HEK293 (cell line): ENCODE measurements at regions not wholly inside any gene's neighbourhood (a gene's known extent, or its start where the extent isn't known, plus 50 kb on each side); places are given as distances from the start of the nearest gene placed in this dataset.

Experiments
- CTCF ChIA-PET: fragments of 350-600 bp; formaldehyde crosslinking; extraction: SDS; loops from one replicate; lab custom pipeline; 2021; ENCODE audit warnings: antibody characterized with exemption; lab: Yijun Ruan, JAX
- POLR2A ChIA-PET: fragments of 300-600 bp; formaldehyde crosslinking; extraction: SDS; loops from one replicate; lab custom pipeline; 2020; ENCODE audit warnings: antibody characterized with exemption, inconsistent platforms; lab: Yijun Ruan, JAX
- H3K27ac ChIP-seq: fragments of 200-500 bp; sonication (Bioruptor generic); 2 replicates; pipeline ENCODE4 v1.5.1; 2014; ENCODE audit warnings: low read depth, low read length, control low read depth, inconsistent platforms; ENCODE audit errors: extremely low read depth
- H3K36me3 ChIP-seq, 2 experiments: fragments of 200-500 bp in 1 of 2; sonication (Bioruptor generic) in 1 of 2; 1 replicate in 1 of 2; 2 replicates in 1 of 2; pipeline ENCODE4 v1.5.1; 2014 to 2017; ENCODE audit warnings: inconsistent platforms in 2 of 2, low read length in 2 of 2; ENCODE audit not compliant: control insufficient read depth in 2 of 2, insufficient read depth in 1 of 2
- H3K4me1 ChIP-seq: fragments of 200-500 bp; sonication (Bioruptor generic); 2 replicates; pipeline ENCODE4 v1.5.1; 2014; ENCODE audit warnings: mild to moderate bottlenecking, low read length, inconsistent platforms; ENCODE audit not compliant: control insufficient read depth, insufficient read depth
- H3K4me3 ChIP-seq: 2 replicates; pipeline ENCODE4 v1.5.1; 2011; ENCODE audit warnings: low read depth, mild to moderate bottlenecking, control low read depth, low read length, moderate library complexity
- H3K9me3 ChIP-seq: fragments of 200-500 bp; sonication (Bioruptor generic); 2 replicates; pipeline ENCODE4 v1.5.1; 2014; ENCODE audit warnings: low read depth, low read length, inconsistent platforms; ENCODE audit not compliant: control insufficient read depth, insufficient read depth
- SALL2 ChIP-seq: fragments of 450-650 bp; formaldehyde crosslinking; IDR thresholded peaks from 2 replicates; pipeline ENCODE4 v1.5.0; 2017; ENCODE audit warnings: missing biosample characterization, mild to moderate bottlenecking, missing genetic modification characterization, borderline replicate concordance
- SP3 ChIP-seq: fragments of 450-650 bp; formaldehyde crosslinking; IDR thresholded peaks from 2 replicates; pipeline ENCODE4 v1.5.1; 2016; ENCODE audit warnings: missing biosample characterization, missing genetic modification characterization
- ZBTB8A ChIP-seq: fragments of 450-650 bp; formaldehyde crosslinking; IDR thresholded peaks from 2 replicates; pipeline ENCODE4 v1.5.1; 2016; ENCODE audit warnings: missing biosample characterization, missing genetic modification characterization
- ZFP41 ChIP-seq: fragments of 450-650 bp; formaldehyde crosslinking; IDR thresholded peaks from 2 replicates; pipeline ENCODE4 v1.5.1; 2016; ENCODE audit warnings: missing biosample characterization, missing genetic modification characterization, borderline replicate concordance
- ZNF274 ChIP-seq, 2 experiments: fragments of 200-500 bp in 1 of 2; fragments of 450-650 bp in 1 of 2; sonication (Bioruptor generic) in 1 of 2; formaldehyde crosslinking in 1 of 2; IDR thresholded peaks; 2 replicates each; pipeline versions ENCODE4 v1.5.1 to v1.6.1; 2014 to 2016; ENCODE audit warnings: borderline replicate concordance in 1 of 2, inconsistent platforms in 1 of 2, low read length in 1 of 2, missing biosample characterization in 1 of 2, missing genetic modification characterization in 1 of 2
- ZNF341 ChIP-seq: fragments of 450-650 bp; formaldehyde crosslinking; IDR thresholded peaks from 2 replicates; pipeline ENCODE4; 2016; ENCODE audit warnings: low read depth, missing biosample characterization, missing genetic modification characterization
- ZNF664 ChIP-seq: fragments of 450-650 bp; formaldehyde crosslinking; IDR thresholded peaks from 2 replicates; pipeline ENCODE4 v1.5.1; 2016; ENCODE audit warnings: missing biosample characterization, missing genetic modification characterization
- ZNF830 ChIP-seq: fragments of 450-650 bp; IDR thresholded peaks from 2 replicates; pipeline ENCODE4 v1.5.0; 2018; ENCODE audit warnings: missing biosample characterization, missing genetic modification characterization, low read depth, mild to moderate bottlenecking, moderate library complexity
- TF ChIP-seq, protein P1 (sequence below): fragments of 450-650 bp; formaldehyde crosslinking; IDR thresholded peaks from 2 replicates; pipeline ENCODE4 v1.5.1; 2016; ENCODE audit warnings: missing biosample characterization, missing genetic modification characterization, low read depth
- TF ChIP-seq, protein P2 (sequence below): fragments of 450-650 bp; formaldehyde crosslinking; IDR thresholded peaks from 2 replicates; pipeline ENCODE4 v1.5.1; 2016; ENCODE audit warnings: missing biosample characterization, missing genetic modification characterization
- TF ChIP-seq, protein P3 (sequence below): fragments of 450-650 bp; formaldehyde crosslinking; IDR thresholded peaks from 2 replicates; pipeline ENCODE4 v1.5.1; 2017; ENCODE audit warnings: missing biosample characterization, missing genetic modification characterization
- TF ChIP-seq, protein P4 (sequence below): fragments of 450-650 bp; formaldehyde crosslinking; IDR thresholded peaks from 2 replicates; pipeline ENCODE4 v1.5.1; 2016; ENCODE audit warnings: missing biosample characterization, missing genetic modification characterization
- TF ChIP-seq, protein P5 (sequence below): IDR thresholded peaks from 2 replicates; pipeline ENCODE4 v1.6.1; 2011; ENCODE audit warnings: mild to moderate bottlenecking, low read depth, low read length, borderline replicate concordance

DNA sequence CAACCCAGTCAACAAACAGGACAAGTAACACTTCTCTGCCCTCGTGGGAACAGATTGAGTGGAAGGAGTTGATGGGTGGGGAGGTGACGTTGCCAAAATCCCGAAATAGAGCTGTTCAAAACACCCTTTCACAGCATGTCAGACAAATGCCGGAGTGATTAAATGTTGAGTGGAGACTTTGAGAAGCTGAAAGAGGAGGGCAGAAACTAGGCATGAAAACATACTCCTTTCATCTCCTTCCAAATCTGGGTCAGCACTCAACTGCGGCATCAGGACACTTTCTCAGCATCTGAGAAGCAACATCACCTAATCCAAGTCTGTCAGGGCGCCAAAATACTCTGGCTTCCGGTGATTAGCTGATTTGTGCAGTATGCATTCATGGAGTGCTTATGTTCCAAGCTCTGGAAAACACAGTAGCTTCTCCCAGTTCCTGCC, 51.5 kb upstream of the MRI1 start:
- ChIA-PET CTCF (interaction anchor here (0.6 to 1.5 kb wide), 5 partner anchors 8 to 694 kb away, joined by 3 to 5 read pairs (median 3); no protein-coding TSS in a partner anchor), POLR2A (no interaction called here)
- Histone ChIP-seq H3K9me3 (no peaks in the 10 kb centered on the region), H3K36me3 (no peaks in the 10 kb centered on the region), H3K4me1 (no peaks in the 10 kb centered on the region), H3K27ac (no peak overlapping the region), H3K4me3 (no peak overlapping the region)
- no peak for TF ChIP-seq ZNF274 (IDR thresholded peaks at IDR 0.05; ENCODE audit: low read length)
- TF ChIP-seq ZNF274 (tag by site-specific recombination; IDR thresholded peaks at IDR 0.05; ENCODE audit: borderline replicate concordance), result no peak
- TF ChIP-seq ZBTB8A (tag by site-specific recombination), result no peak
- TF ChIP-seq, protein P1, sequence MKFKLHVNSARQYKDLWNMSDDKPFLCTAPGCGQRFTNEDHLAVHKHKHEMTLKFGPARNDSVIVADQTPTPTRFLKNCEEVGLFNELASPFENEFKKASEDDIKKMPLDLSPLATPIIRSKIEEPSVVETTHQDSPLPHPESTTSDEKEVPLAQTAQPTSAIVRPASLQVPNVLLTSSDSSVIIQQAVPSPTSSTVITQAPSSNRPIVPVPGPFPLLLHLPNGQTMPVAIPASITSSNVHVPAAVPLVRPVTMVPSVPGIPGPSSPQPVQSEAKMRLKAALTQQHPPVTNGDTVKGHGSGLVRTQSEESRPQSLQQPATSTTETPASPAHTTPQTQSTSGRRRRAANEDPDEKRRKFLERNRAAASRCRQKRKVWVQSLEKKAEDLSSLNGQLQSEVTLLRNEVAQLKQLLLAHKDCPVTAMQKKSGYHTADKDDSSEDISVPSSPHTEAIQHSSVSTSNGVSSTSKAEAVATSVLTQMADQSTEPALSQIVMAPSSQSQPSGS (tag by site-specific recombination), result no peak
- TF ChIP-seq SP3 (tag by site-specific recombination), result no peak
- TF ChIP-seq, protein P2, sequence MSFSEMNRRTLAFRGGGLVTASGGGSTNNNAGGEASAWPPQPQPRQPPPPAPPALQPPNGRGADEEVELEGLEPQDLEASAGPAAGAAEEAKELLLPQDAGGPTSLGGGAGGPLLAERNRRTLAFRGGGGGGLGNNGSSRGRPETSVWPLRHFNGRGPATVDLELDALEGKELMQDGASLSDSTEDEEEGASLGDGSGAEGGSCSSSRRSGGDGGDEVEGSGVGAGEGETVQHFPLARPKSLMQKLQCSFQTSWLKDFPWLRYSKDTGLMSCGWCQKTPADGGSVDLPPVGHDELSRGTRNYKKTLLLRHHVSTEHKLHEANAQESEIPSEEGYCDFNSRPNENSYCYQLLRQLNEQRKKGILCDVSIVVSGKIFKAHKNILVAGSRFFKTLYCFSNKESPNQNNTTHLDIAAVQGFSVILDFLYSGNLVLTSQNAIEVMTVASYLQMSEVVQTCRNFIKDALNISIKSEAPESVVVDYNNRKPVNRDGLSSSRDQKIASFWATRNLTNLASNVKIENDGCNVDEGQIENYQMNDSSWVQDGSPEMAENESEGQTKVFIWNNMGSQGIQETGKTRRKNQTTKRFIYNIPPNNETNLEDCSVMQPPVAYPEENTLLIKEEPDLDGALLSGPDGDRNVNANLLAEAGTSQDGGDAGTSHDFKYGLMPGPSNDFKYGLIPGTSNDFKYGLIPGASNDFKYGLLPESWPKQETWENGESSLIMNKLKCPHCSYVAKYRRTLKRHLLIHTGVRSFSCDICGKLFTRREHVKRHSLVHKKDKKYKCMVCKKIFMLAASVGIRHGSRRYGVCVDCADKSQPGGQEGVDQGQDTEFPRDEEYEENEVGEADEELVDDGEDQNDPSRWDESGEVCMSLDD (tag by site-specific recombination), result no peak
- TF ChIP-seq ZNF830 (tag by site-specific recombination), result no peak

DNA sequence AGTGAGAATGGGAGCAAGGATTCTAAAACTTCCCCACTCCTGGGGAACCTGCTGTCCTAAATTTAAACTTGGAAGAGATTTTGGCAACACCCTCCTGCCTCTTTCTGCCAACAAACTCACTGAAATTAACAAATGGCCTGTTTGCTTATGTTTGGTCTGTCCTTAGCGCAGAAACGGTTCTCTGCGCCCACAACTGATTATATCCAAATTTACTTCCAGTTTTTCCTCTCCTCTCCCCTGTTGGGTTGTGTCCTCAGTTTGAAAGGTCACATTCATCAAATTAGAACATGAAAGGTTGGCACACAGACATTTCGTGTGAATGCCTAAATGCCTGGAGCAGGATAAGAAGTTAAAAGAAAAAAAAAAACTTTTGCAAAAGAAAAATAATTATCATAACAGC, 56.4 kb upstream of the MRI1 start:
- TF ChIP-seq ZNF341 (tag by site-specific recombination) (no peak), ZNF664 (tag by site-specific recombination) (no peak), ZFP41 (tag by site-specific recombination) (no peak)
- TF ChIP-seq, protein P3, sequence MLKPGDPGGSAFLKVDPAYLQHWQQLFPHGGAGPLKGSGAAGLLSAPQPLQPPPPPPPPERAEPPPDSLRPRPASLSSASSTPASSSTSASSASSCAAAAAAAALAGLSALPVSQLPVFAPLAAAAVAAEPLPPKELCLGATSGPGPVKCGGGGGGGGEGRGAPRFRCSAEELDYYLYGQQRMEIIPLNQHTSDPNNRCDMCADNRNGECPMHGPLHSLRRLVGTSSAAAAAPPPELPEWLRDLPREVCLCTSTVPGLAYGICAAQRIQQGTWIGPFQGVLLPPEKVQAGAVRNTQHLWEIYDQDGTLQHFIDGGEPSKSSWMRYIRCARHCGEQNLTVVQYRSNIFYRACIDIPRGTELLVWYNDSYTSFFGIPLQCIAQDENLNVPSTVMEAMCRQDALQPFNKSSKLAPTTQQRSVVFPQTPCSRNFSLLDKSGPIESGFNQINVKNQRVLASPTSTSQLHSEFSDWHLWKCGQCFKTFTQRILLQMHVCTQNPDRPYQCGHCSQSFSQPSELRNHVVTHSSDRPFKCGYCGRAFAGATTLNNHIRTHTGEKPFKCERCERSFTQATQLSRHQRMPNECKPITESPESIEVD (tag by site-specific recombination), result 0 out of 2 replicates have a peak, but pooled peaks have one; percentile 25
- POLR2A ChIA-PET, result no interaction called here
- Histone ChIP-seq H3K9me3 (no peaks in the 10 kb centered on the region), H3K36me3 (no peaks in the 10 kb centered on the region), H3K4me3 (no peak overlapping the region), H3K27ac (no peak overlapping the region), H3K4me1 (no peaks in the 10 kb centered on the region)
- CTCF ChIA-PET, result interaction anchor here (0.6 to 2.1 kb wide), 2 partner anchors 13 to 173 kb away, joined by 5 to 12 read pairs; no protein-coding TSS in a partner anchor

DNA sequence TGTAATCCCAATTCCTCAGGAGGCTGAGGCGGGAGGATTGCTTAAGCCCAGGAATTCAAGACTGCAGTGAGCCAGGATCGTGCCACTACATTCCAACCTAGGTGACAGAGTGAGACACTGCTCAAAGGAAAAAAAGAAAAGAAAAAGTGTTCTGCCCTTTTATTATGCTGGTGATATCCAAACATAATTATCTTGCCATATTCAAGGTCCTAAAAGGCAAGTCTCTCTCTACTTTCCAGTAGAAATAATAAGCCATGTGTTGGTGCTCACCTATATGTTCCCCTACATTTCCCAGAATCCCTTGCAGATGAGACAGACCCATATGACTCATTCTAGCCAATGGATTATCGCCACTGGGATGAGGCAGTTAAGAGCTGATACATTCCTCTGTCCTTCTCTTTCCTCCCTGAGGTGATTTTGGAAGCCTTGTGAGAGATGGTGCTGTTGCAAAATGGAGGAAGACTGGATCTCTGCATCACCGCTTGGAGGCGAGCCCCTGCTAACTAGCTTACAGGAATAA, 58.3 kb upstream of the MRI1 start:
- TF ChIP-seq, protein P4, sequence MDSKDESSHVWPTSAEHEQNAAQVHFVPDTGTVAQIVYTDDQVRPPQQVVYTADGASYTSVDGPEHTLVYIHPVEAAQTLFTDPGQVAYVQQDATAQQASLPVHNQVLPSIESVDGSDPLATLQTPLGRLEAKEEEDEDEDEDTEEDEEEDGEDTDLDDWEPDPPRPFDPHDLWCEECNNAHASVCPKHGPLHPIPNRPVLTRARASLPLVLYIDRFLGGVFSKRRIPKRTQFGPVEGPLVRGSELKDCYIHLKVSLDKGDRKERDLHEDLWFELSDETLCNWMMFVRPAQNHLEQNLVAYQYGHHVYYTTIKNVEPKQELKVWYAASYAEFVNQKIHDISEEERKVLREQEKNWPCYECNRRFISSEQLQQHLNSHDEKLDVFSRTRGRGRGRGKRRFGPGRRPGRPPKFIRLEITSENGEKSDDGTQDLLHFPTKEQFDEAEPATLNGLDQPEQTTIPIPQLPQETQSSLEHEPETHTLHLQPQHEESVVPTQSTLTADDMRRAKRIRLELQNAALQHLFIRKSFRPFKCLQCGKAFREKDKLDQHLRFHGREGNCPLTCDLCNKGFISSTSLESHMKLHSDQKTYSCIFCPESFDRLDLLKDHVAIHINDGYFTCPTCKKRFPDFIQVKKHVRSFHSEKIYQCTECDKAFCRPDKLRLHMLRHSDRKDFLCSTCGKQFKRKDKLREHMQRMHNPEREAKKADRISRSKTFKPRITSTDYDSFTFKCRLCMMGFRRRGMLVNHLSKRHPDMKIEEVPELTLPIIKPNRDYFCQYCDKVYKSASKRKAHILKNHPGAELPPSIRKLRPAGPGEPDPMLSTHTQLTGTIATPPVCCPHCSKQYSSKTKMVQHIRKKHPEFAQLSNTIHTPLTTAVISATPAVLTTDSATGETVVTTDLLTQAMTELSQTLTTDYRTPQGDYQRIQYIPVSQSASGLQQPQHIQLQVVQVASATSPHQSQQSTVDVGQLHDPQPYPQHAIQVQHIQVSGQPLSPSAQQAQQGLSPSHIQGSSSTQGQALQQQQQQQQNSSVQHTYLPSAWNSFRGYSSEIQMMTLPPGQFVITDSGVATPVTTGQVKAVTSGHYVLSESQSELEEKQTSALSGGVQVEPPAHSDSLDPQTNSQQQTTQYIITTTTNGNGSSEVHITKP (tag by site-specific recombination), result peak; percentile 65
- TF ChIP-seq SALL2 (tag by site-specific recombination), result no peak
- TF ChIP-seq, protein P5, sequence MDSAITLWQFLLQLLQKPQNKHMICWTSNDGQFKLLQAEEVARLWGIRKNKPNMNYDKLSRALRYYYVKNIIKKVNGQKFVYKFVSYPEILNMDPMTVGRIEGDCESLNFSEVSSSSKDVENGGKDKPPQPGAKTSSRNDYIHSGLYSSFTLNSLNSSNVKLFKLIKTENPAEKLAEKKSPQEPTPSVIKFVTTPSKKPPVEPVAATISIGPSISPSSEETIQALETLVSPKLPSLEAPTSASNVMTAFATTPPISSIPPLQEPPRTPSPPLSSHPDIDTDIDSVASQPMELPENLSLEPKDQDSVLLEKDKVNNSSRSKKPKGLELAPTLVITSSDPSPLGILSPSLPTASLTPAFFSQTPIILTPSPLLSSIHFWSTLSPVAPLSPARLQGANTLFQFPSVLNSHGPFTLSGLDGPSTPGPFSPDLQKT, result no peak
- H3K4me1 ChIP-seq, result no peaks in the 10 kb centered on the region
- H3K36me3 ChIP-seq, result no peaks in the 10 kb centered on the region
- no peak overlapping the region for H3K4me3 ChIP-seq
- CTCF ChIA-PET, result interaction anchor here (0.8 to 1.3 kb wide), 3 partner anchors 15 to 326 kb away, joined by 3 to 7 read pairs (median 4); partner anchors contain the start of gene IL27RA
- H3K27ac ChIP-seq, result no peak overlapping the region
- POLR2A ChIA-PET, result no interaction called here
- H3K9me3 ChIP-seq, result no peaks in the 10 kb centered on the region
